HG03045 (cell line): ENCODE measurements at regions not wholly inside any gene's neighbourhood (a gene's known extent, or its start where the extent isn't known, plus 50 kb on each side); places are given as distances from the start of the nearest gene placed in this dataset.
"Not testable (repeated sequence)": the region's sequence is repeated elsewhere in the genome, so short reads cannot be mapped to it uniquely, and the experiment has no call there.

Source experiments
- ATAC-seq: cut with Tn5 transposase; IDR thresholded peaks from one replicate; pipeline ENCODE4 v1.9.1; 2021; ENCODE audit warnings: mild to moderate bottlenecking, moderate library complexity; ENCODE audit not compliant: unreplicated experiment

GRCh38 chr1:9441451-9442133 lies 97.7 kb upstream of the SLC25A33 start:
- ATAC-seq: no peak

GRCh38 chr1:9442278-9442846 lies 96.9 kb upstream of the SLC25A33 start:
- no peak for ATAC-seq

- no peak for ATAC-seq
Observed at GRCh38 chr1:9442986-9443385, 96.3 kb upstream of the SLC25A33 start.

- ATAC-seq: no peak
Observed at GRCh38 chr1:9443913-9444445, 95.3 kb upstream of the SLC25A33 start.

GRCh38 chr1:9444532-9444931 lies 94.7 kb upstream of the SLC25A33 start:
- ATAC-seq: no peak

GRCh38 chr1:9445081-9445480 lies 94.2 kb upstream of the SLC25A33 start:
- ATAC-seq: not testable (repeated sequence)

GRCh38 chr1:9447215-9447960 lies 91.9 kb upstream of the SLC25A33 start:
- ATAC-seq: no peak

GRCh38 chr1:9448132-9449109 lies 90.8 kb upstream of the SLC25A33 start:
- ATAC-seq: no peak

- no peak for ATAC-seq
Observed at GRCh38 chr1:9449110-9449627, 90.1 kb upstream of the SLC25A33 start.

GRCh38 chr1:9449976-9450696 lies 89.1 kb upstream of the SLC25A33 start:
- ATAC-seq: no peak

GRCh38 chr1:9451081-9451480 lies 88.2 kb upstream of the SLC25A33 start:
- no peak for ATAC-seq

- no peak for ATAC-seq
Observed at GRCh38 chr1:9452516-9453140, 86.6 kb upstream of the SLC25A33 start.

GRCh38 chr1:9453375-9453774 lies 85.9 kb upstream of the SLC25A33 start:
- ATAC-seq: no peak

- ATAC-seq: no peak
Observed at GRCh38 chr1:9453779-9454418, 85.4 kb upstream of the SLC25A33 start.

- ATAC-seq: no peak
Observed at GRCh38 chr1:9454494-9455066, 84.7 kb upstream of the SLC25A33 start.

GRCh38 chr1:9455487-9456234 lies 83.6 kb upstream of the SLC25A33 start:
- ATAC-seq: no peak

- no peak for ATAC-seq
Observed at GRCh38 chr1:9456833-9457232, 82.4 kb upstream of the SLC25A33 start.
